RWPE1 (cell line): ENCODE measurements at regions not wholly inside any gene's neighbourhood (a gene's known extent, or its start where the extent isn't known, plus 50 kb on each side); places are given as distances from the start of the nearest gene placed in this dataset.

Experiments
- CTCF ChIA-PET: fragments of 350-600 bp; sonication (Branson Sonifier 250); formaldehyde crosslinking; extraction: SDS; loops from one replicate; lab custom pipeline; 2021; lab: Yijun Ruan, JAX
- POLR2A ChIA-PET: fragments of 400-600 bp; formaldehyde crosslinking; extraction: SDS; loops from one replicate; lab custom pipeline; 2020; ENCODE audit warnings: antibody characterized with exemption; ENCODE audit not compliant: low non-redundant PET; lab: Yijun Ruan, JAX
- DNase-seq: peaks from one replicate; pipeline ENCODE4 v3.0.0; 2012; ENCODE audit warnings: low spot score
- H3K27ac ChIP-seq: fragments of 450-650 bp; 2 replicates; pipeline ENCODE4 v1.5.1; 2017
- TF ChIP-seq, protein P1 (sequence below): fragments of 450-650 bp; conservative IDR thresholded peaks from 2 replicates; pipeline ENCODE4 v1.5.1; 2017; ENCODE audit warnings: low read depth, mild to moderate bottlenecking

DNA sequence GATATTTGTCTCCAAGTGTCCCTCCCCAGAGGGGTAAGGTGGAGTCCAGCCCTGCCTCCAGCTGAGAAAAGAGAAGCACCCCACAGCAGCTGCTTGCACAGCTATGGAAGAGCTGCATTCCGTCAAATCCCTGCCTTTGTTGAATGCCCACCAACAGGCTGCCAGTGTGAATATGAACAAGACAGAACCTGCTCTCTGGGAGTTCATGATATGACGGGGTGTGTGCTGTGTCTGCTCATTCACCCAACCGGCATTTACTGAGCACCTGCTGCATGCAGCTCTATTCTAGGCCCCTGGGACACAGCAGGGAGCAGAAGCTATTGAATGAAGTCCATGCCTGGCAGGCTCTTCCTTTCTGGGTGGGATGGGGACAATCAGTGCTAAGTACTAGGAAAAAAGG is 238.8 kb downstream of the GADD45G start:
- DNase-seq, result no peak
- POLR2A ChIA-PET, result no interaction called here
- CTCF ChIA-PET, result interaction anchor here (0.6 to 0.7 kb wide), 2 partner anchors 66 to 201 kb away, joined by 3 to 4 read pairs; no protein-coding TSS in a partner anchor

DNA sequence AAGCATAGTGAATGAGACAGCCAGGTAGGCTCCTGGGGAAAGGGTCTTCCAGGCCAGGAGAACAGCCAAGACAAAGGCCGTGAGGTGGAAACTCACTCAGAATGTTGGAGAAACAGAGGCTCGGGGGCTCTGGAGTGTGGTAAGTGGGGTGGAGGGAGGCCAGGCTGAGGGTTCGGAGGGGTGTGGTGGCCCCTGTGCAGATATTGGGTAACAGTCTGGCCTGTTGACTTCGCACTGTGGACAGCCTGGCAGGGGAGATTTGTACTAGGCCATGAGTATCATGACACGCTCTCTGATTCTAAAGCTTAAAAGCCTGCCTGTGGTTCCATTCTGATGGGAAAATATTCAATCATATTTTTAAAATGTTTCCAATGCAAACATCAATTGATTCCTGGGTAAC is 239.3 kb downstream of the GADD45G start:
- no peak overlapping the region for H3K27ac ChIP-seq
- CTCF ChIA-PET, result interaction anchor here (0.7 kb wide), 1 partner anchor 66 kb away, joined by 3 read pairs; no protein-coding TSS in a partner anchor
- POLR2A ChIA-PET, result no interaction called here
- TF ChIP-seq, protein P1, sequence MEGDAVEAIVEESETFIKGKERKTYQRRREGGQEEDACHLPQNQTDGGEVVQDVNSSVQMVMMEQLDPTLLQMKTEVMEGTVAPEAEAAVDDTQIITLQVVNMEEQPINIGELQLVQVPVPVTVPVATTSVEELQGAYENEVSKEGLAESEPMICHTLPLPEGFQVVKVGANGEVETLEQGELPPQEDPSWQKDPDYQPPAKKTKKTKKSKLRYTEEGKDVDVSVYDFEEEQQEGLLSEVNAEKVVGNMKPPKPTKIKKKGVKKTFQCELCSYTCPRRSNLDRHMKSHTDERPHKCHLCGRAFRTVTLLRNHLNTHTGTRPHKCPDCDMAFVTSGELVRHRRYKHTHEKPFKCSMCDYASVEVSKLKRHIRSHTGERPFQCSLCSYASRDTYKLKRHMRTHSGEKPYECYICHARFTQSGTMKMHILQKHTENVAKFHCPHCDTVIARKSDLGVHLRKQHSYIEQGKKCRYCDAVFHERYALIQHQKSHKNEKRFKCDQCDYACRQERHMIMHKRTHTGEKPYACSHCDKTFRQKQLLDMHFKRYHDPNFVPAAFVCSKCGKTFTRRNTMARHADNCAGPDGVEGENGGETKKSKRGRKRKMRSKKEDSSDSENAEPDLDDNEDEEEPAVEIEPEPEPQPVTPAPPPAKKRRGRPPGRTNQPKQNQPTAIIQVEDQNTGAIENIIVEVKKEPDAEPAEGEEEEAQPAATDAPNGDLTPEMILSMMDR, result no peak
- no peak for DNase-seq

More for the DNA sequence above, 238.8 kb downstream of the GADD45G start:
- H3K27ac ChIP-seq, result no peak overlapping the region
- TF ChIP-seq, protein P1, result no peak

- ChIA-PET CTCF (interaction anchor here (0.7 kb wide), 1 partner anchor 67 kb away, joined by 3 read pairs; no protein-coding TSS in a partner anchor), POLR2A (no interaction called here)
- DNase-seq, result no peak
- H3K27ac ChIP-seq, result no peak overlapping the region
- TF ChIP-seq, protein P1, result no peak
Measured at GRCh38 chr9:89844535-89844934, 239.7 kb downstream of the GADD45G start.

- no peak overlapping the region for H3K27ac ChIP-seq
- DNase-seq, result no peak
- ChIA-PET POLR2A (no interaction called here), CTCF (no interaction called here)
- TF ChIP-seq, protein P1, result no peak
Measured at GRCh38 chr9:89845321-89845720, 240.5 kb downstream of the GADD45G start.

DNA sequence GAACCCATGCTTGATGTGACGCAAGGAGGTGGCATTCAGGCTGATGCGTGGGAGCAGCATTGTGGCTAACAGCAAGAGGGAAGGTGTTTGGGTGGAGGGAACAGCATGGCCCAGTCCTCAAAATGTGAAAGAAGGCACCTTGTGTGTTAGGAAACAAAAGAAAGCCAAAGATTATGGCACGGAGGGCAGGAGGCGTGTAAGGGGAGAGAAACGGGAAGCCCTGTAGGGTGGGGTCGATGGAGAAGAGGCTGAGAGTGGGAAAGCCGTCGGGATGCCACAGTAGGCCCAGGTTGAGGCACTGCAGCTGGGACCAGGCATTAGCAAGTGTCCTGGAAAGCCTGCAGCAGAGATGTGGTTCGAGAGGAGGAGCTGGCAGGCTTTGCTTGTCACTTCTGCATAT is 241.1 kb downstream of the GADD45G start:
- TF ChIP-seq, protein P1, result no peak
- no peak overlapping the region for H3K27ac ChIP-seq
- ChIA-PET CTCF (no interaction called here), POLR2A (no interaction called here)
- DNase-seq, result no peak

- TF ChIP-seq, protein P1, result no peak
- ChIA-PET CTCF (no interaction called here), POLR2A (no interaction called here)
- no peak for DNase-seq
- H3K27ac ChIP-seq, result no peak overlapping the region
Measured at GRCh38 chr9:89848060-89849040, 243.5 kb downstream of the GADD45G start.
